ENCODE measurements at regions not wholly inside any gene's neighbourhood (a gene's known extent, or its start where the extent isn't known, plus 50 kb on each side); places are given as distances from the start of the nearest gene placed in this dataset.

DNA sequence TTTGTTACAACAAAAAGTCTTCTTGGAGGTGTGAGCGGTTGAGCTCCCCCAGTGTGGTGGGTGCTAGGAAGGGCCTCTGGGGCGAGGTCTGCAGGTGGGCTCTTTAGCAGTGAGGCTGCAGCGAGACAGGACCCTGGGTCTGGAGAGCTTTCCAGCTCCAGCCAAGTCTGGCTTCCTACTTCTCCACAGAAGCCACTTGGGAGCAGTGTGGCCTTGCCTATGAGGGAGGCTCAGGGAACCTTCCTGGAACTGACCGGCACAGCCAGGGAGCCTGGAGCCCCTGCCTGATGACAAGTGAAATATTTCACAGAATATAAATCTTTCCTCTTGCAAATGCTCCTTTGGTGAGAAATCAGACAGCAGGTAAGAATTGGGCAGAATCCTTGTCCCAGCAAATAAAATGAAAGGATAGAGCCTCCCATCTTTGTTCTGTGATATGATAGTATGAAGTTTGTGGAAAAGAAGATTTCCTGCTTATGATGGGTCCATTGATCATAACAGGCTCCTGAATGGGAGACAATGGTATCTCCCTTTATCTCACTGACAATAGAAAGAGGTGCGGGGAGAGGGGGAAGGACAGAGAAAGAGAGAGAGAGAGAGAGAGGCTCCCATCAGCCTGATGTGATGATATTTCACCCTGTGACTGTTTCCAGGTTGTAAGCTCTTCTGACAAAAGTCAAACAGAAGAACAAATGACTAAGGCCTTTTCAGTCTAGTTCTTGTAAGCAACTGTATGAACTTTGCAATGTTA, 289.8 kb upstream of the SPRED2 start:
- TF ChIP-seq, protein P1, sequence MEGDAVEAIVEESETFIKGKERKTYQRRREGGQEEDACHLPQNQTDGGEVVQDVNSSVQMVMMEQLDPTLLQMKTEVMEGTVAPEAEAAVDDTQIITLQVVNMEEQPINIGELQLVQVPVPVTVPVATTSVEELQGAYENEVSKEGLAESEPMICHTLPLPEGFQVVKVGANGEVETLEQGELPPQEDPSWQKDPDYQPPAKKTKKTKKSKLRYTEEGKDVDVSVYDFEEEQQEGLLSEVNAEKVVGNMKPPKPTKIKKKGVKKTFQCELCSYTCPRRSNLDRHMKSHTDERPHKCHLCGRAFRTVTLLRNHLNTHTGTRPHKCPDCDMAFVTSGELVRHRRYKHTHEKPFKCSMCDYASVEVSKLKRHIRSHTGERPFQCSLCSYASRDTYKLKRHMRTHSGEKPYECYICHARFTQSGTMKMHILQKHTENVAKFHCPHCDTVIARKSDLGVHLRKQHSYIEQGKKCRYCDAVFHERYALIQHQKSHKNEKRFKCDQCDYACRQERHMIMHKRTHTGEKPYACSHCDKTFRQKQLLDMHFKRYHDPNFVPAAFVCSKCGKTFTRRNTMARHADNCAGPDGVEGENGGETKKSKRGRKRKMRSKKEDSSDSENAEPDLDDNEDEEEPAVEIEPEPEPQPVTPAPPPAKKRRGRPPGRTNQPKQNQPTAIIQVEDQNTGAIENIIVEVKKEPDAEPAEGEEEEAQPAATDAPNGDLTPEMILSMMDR (IDR thresholded peaks at IDR 0.05): no peak
- no peak for TF ChIP-seq ZFX (IDR thresholded peaks at IDR 0.05; ENCODE audit: borderline replicate concordance)
